Panc1 (cell line): ENCODE measurements at regions not wholly inside any gene's neighbourhood (a gene's known extent, or its start where the extent isn't known, plus 50 kb on each side); places are given as distances from the start of the nearest gene placed in this dataset.

ENCODE experiments used
- ATAC-seq: fragments of 200-7000 bp; cut with Tn5 transposase; 2 replicates; pipeline ENCODE4 v1.9.1; 2020; ENCODE audit warnings: mild to moderate bottlenecking, moderate library complexity
- BruUV-seq: library from RNA; stranded (reverse); fragments of 400-500 nt; replicated peaks from 2 replicates; lab custom pipeline; 2021; lab: Mats Ljungman, UMichigan
- CTCF ChIA-PET: fragments of 300-600 bp; sonication (Branson Sonifier 250); formaldehyde crosslinking; loops from one replicate; lab custom pipeline; 2022; ENCODE audit warnings: antibody characterized with exemption; lab: Charles Lee
- POLR2A ChIA-PET: fragments of 300-600 bp; sonication (Branson Sonifier 250); formaldehyde crosslinking; loops from one replicate; lab custom pipeline; 2022; ENCODE audit warnings: antibody characterized with exemption; lab: Charles Lee
- DNase-seq: peaks from one replicate; pipeline ENCODE4 v3.0.0-alpha.2; 2010; ENCODE audit warnings: low read depth, low spot score
- H3K27ac ChIP-seq: 2 replicates; pipeline ENCODE4 v1.5.1; 2011; ENCODE audit warnings: mild to moderate bottlenecking, low read length, inconsistent platforms
- H3K27me3 ChIP-seq: fragments of 200-500 bp; sonication (Bioruptor generic); 2 replicates; pipeline ENCODE4 v1.6.0; 2014; ENCODE audit warnings: low read length, inconsistent platforms; ENCODE audit not compliant: control insufficient read depth, insufficient read depth
- H3K36me3 ChIP-seq: fragments of 200-500 bp; sonication (Bioruptor generic); 2 replicates; pipeline ENCODE4 v1.5.1; 2014; ENCODE audit warnings: inconsistent platforms, mild to moderate bottlenecking, low read length, moderate library complexity; ENCODE audit not compliant: control insufficient read depth, insufficient read depth
- H3K4me1 ChIP-seq: 2 replicates; pipeline ENCODE4 v1.5.1; 2011; ENCODE audit warnings: inconsistent platforms, mild to moderate bottlenecking, low read length, moderate library complexity; ENCODE audit not compliant: control insufficient read depth, insufficient read depth
- H3K4me3 ChIP-seq, 2 experiments: 2 replicates each; pipeline ENCODE4 v1.5.1; 2011 to 2012; ENCODE audit warnings: low read depth in 2 of 2, low read length in 2 of 2, mild to moderate bottlenecking in 2 of 2, inconsistent platforms in 1 of 2, moderate library complexity in 1 of 2
- H3K9me3 ChIP-seq: fragments of 200-500 bp; sonication (Bioruptor generic); 2 replicates; pipeline ENCODE4 v1.5.1; 2014; ENCODE audit warnings: low read depth, mild to moderate bottlenecking, inconsistent platforms, low read length, moderate library complexity; ENCODE audit not compliant: control insufficient read depth, insufficient read depth
- POLR2AphosphoS5 ChIP-seq: IDR thresholded peaks from 2 replicates; pipeline ENCODE4 v1.6.1; 2012; ENCODE audit warnings: mild to moderate bottlenecking, low read depth, low read length, moderate library complexity
- SIN3A ChIP-seq: IDR thresholded peaks from 2 replicates; pipeline ENCODE4 v1.6.1; 2012; ENCODE audit warnings: low read depth, mild to moderate bottlenecking, low read length, moderate library complexity, borderline replicate concordance; ENCODE audit not compliant: insufficient read depth
- TCF7L2 ChIP-seq: IDR thresholded peaks from 2 replicates; pipeline ENCODE4 v1.6.1; 2011; ENCODE audit warnings: mild to moderate bottlenecking, low read depth, low read length, inconsistent platforms
- in situ Hi-C: cut with HindIII; loops from 2 replicates; pipeline ENCODE4 v1.10.0; 2016; ENCODE audit warnings: low sequenced_read_pairs, low pct_unique_long_range_greater_than_20kb
- intact Hi-C: fragments of 100-400 bp; cut with micrococcal nuclease; formaldehyde crosslinking; loops from one replicate; pipeline ENCODE4 v1.10.0; 2022; ENCODE audit not compliant: unreplicated experiment
- TF ChIP-seq, protein P1 (sequence below), 2 experiments: IDR thresholded peaks; 2 replicates each; pipeline ENCODE4 v1.6.1; 2011 to 2012; ENCODE audit warnings: low read depth in 2 of 2, control low read depth in 1 of 2, low read length in 1 of 2, mild to moderate bottlenecking in 1 of 2, moderate library complexity in 1 of 2; ENCODE audit not compliant: insufficient read depth in 1 of 2
- TF ChIP-seq, protein P2 (sequence below): fragments of 450-650 bp; IDR thresholded peaks from 2 replicates; pipeline ENCODE4 v1.5.1; 2017; ENCODE audit warnings: mild to moderate bottlenecking

GRCh38 chr5:174844971-174845370 is 120.6 kb downstream of the MSX2 start:
- TF ChIP-seq POLR2AphosphoS5 (no peak), TCF7L2 (no peak)
- TF ChIP-seq, protein P1, sequence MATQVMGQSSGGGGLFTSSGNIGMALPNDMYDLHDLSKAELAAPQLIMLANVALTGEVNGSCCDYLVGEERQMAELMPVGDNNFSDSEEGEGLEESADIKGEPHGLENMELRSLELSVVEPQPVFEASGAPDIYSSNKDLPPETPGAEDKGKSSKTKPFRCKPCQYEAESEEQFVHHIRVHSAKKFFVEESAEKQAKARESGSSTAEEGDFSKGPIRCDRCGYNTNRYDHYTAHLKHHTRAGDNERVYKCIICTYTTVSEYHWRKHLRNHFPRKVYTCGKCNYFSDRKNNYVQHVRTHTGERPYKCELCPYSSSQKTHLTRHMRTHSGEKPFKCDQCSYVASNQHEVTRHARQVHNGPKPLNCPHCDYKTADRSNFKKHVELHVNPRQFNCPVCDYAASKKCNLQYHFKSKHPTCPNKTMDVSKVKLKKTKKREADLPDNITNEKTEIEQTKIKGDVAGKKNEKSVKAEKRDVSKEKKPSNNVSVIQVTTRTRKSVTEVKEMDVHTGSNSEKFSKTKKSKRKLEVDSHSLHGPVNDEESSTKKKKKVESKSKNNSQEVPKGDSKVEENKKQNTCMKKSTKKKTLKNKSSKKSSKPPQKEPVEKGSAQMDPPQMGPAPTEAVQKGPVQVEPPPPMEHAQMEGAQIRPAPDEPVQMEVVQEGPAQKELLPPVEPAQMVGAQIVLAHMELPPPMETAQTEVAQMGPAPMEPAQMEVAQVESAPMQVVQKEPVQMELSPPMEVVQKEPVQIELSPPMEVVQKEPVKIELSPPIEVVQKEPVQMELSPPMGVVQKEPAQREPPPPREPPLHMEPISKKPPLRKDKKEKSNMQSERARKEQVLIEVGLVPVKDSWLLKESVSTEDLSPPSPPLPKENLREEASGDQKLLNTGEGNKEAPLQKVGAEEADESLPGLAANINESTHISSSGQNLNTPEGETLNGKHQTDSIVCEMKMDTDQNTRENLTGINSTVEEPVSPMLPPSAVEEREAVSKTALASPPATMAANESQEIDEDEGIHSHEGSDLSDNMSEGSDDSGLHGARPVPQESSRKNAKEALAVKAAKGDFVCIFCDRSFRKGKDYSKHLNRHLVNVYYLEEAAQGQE (IDR thresholded peaks at IDR 0.05; ENCODE audit: insufficient read depth in 1 of 2, low read depth in 2 of 2, low read length in 1 of 2) = no peak
- TF ChIP-seq, protein P2, sequence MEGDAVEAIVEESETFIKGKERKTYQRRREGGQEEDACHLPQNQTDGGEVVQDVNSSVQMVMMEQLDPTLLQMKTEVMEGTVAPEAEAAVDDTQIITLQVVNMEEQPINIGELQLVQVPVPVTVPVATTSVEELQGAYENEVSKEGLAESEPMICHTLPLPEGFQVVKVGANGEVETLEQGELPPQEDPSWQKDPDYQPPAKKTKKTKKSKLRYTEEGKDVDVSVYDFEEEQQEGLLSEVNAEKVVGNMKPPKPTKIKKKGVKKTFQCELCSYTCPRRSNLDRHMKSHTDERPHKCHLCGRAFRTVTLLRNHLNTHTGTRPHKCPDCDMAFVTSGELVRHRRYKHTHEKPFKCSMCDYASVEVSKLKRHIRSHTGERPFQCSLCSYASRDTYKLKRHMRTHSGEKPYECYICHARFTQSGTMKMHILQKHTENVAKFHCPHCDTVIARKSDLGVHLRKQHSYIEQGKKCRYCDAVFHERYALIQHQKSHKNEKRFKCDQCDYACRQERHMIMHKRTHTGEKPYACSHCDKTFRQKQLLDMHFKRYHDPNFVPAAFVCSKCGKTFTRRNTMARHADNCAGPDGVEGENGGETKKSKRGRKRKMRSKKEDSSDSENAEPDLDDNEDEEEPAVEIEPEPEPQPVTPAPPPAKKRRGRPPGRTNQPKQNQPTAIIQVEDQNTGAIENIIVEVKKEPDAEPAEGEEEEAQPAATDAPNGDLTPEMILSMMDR = no peak
- no peaks in the 10 kb centered on the region for H3K4me1 ChIP-seq
- BruUV-seq = no TSS peak
- ChIA-PET POLR2A (no interaction called here), CTCF (no interaction called here)
- H3K27me3 ChIP-seq = no peaks in the 10 kb centered on the region
- H3K27ac ChIP-seq = no peak overlapping the region
- intact Hi-C loops (no loop called here), in situ Hi-C loops (no loop called here)
- no peak for DNase-seq
- no peak overlapping the region for H3K4me3 ChIP-seq
- no peak for ATAC-seq
- H3K9me3 ChIP-seq = no peaks in the 10 kb centered on the region
- no peaks in the 10 kb centered on the region for H3K36me3 ChIP-seq

- Histone ChIP-seq H3K27ac (no peak overlapping the region), H3K36me3 (no peaks in the 10 kb centered on the region), H3K4me3 (no peak overlapping the region), H3K9me3 (no peaks in the 10 kb centered on the region), H3K4me1 (no peaks in the 10 kb centered on the region), H3K27me3 (no peaks in the 10 kb centered on the region)
- no TSS peak for BruUV-seq
- DNase-seq (no peak), ATAC-seq (no peak)
- TF ChIP-seq, protein P2 = no peak
- TF ChIP-seq, protein P1 (IDR thresholded peaks at IDR 0.05; ENCODE audit: insufficient read depth in 1 of 2, low read depth in 2 of 2, low read length in 1 of 2) = no peak
- TF ChIP-seq POLR2AphosphoS5 = no peak
- no peak for TF ChIP-seq TCF7L2
- TF ChIP-seq SIN3A = no peak
- in situ Hi-C loops = no loop called here
- ChIA-PET POLR2A (no interaction called here), CTCF (no interaction called here)
- intact Hi-C loops = no loop called here
These were observed 119.2 kb downstream of the MSX2 start for GRCh38 chr5:174843263-174844250.
